H4 (cell line): ENCODE measurements at regions not wholly inside any gene's neighbourhood (a gene's known extent, or its start where the extent isn't known, plus 50 kb on each side); places are given as distances from the start of the nearest gene placed in this dataset.

ENCODE experiments used
- DNase-seq: peaks from one replicate; pipeline ENCODE4 v3.0.0-alpha.2; 2015; ENCODE audit warnings: low spot score

DNA sequence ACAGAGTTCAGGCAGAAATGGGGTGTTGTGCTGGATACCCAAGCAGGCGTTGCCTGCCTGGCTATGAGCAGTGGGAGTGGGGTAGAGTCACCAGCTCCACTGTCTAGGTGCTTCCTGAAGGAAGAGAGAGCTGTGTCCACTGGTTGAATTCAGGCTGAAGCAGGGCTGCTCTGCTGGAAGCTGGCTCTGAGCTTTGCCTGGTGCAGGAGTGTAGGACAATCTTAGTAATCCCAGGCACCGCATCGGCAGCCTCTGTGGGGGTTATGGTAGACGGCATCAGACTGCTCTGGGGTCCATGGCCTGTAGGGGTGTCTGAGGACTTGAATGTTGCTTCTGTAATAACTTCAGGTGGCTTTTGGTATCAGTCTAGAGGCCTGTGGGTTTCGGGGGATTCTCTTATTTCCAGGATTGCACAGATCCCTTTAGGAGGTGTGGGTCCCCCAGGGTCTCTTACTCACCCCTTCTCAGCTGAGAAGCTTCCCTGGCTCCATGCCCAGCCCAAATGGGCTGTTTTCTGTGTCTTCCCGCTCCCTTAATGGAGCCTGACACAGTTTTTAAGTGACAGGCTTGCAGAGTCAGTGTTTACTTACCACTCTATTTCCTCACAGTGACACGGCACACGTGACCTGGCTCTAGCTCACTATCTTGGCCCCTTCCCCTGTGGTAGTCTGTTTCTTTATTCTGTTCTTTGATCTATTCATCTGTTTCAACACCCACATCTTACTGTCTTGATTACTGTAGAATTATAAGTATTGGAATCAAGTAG is 644.3 kb downstream of the CBLN2 start:
- DNase-seq = no peak

- DNase-seq = no peak
These were observed 645.0 kb downstream of the CBLN2 start for GRCh38 chr18:71899183-71899582.

DNA sequence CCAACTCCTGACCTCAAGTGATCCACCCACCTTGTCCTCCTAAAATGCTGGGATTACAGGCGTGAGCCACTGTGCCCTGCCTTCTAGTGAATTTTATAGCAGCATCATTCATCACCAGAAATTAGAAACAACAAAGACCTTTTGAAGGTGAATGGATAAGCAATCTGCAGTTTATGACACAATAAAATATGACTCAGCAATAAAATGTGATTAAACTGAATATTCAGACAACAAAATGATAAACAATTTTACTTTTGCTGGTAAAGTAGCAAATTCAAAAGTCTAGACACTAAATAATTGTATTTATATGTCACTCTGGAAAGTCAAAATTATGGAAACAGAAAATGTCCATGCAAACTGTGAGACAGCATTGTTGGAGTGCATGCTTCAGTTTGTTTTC is 656.6 kb downstream of the CBLN2 start:
- DNase-seq = no peak

DNA sequence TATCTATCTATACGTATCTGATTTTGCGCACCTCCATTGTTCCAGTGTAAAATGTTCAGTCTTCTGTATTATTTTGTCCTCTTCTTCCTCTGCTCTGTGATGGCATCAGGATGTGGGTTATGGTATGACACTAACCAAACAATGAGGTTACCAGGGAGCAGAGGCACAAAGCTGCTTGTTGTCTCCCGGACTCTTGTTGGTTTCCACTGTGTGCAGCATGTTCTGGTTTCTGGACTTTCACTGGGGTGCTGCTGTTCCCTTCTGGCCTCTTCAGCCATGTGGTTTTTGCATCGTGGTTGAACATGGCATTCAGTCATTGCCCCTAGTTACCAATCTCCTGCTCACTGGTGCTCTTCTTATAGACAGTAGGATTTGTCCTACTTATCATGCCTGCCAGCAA is 665.9 kb downstream of the CBLN2 start:
- DNase-seq = peak; percentile 47

DNA sequence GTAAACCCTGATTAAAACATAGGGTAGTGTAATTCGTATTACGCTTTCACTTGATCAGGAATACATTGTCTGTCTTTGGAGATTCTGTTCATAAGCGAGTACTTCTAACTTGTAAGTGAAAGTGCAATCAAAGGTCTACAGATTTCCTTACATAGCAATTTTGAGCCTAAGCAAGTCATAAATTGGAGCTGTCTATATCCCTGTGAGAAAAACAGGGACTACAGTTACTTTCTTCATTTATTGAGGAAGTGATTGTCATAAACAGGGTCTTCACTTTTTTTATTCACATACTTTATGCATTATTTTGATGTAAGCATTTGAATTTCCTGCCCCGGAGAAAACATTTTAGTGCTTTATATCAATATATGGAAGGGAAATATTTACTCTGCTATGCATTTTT is 670.4 kb downstream of the CBLN2 start:
- no peak for DNase-seq

- DNase-seq = no peak
These were observed 678.3 kb downstream of the CBLN2 start for GRCh38 chr18:71865888-71866287.

DNA sequence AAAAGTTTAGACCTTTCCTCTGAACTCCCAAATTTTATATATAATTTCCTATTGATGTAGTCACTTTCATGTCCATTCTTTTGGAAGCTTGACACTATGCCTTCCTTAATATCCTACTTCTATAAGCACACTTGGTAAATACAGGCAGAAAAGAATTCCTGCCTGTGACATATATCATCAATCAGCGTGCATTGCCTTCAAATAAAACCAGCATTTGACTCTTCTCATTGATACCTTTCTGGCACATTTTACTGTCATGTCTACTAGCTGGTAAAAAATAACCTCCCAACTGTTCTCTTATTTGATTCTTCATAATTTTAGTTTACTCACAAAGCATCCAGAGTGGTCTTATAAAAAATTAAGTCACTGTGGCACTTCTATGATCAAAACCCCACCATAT is 693.5 kb downstream of the CBLN2 start:
- no peak for DNase-seq

DNA sequence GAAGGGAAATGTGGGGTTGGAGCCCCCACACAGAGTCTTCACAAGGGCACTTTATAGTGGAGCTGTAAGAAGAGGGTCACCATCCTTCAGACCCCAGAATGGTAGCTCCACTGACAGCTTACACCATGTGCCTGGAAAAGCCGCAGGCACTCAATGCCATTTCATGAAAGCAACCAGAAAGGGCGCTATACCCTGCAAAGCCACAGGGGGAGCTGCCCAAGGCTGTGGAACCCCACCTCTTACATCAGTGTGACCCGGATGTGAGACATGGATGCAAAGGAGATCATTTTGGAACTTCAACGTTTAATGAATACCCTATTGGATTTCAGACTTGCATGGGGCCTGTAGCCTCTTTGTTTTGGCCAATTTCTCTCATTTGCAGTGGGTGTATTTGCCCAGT is 694.7 kb downstream of the CBLN2 start:
- DNase-seq = no peak

DNA sequence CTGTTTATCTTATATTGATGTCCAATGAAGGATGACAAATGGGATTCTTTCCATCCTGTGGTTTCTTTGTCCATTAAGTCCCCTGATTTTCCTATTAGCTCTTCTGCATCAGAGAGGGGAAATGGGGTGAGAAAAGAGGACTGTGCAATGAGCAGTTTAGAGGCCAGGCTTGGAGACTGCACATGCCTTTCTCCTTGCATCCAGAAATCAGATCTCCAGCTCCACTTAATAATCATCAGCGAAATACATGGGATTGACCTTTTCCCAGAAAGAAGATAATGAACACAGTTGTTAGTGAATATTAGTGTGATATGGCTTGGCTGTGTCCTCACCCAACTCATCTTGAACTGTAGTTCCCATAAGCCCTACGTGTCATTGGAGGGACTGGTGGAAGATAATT is 697.4 kb downstream of the CBLN2 start:
- DNase-seq = no peak

GRCh38 chr18:71844814-71845213 is 699.3 kb downstream of the CBLN2 start:
- DNase-seq = no peak

- no peak for DNase-seq
These were observed 701.5 kb downstream of the CBLN2 start for GRCh38 chr18:71842666-71843065.

DNA sequence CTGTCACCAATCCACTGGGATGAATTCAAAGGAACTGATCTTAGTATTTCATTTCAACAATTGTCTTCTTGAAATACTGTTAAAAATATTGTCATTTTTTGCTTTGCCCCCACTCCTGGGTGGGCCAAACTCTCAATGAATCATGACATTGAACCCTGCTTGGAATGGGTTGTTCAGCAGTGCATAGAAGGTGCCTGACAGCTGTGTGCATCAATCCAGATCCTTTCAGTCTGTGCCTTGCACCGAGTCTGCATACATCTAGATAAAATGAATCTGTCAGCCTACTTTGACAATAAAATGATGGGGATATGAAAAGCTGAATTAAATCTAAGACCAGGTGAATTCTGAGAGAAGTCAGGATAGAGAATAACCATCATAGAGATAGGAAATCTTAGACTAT is 706.6 kb downstream of the CBLN2 start:
- no peak for DNase-seq

DNA sequence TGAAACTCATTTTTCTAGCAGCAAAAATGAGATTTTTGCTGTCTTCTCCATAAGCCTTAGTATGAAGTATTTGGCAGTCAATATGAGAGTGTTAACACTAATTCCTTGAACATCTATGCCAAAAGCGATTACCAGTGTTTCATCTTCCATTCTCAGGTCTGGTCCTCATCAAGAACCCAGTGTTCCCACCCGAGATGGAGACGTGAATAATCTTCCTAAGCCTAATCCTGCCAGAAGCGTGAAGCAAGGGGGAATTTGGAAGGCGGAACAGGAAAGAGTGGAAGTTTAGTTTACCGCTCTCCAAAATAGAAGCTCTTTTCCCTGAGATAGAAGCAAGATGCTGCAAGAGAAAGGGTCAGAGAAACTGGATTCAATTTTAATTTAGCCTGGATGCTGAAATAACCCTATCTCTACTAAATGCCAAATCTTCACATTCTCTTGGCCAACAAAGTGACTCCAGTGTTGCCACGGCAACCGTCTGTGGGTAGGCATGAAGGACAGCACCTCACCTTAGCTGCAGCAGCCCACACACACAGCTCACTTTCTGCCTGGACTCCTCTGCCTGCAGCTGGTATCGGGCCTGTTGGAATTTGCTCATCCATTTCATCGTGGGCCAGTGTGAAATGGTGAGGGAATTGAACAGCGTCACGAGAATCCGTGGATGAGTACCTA is 711.1 kb downstream of the CBLN2 start:
- no peak for DNase-seq

DNA sequence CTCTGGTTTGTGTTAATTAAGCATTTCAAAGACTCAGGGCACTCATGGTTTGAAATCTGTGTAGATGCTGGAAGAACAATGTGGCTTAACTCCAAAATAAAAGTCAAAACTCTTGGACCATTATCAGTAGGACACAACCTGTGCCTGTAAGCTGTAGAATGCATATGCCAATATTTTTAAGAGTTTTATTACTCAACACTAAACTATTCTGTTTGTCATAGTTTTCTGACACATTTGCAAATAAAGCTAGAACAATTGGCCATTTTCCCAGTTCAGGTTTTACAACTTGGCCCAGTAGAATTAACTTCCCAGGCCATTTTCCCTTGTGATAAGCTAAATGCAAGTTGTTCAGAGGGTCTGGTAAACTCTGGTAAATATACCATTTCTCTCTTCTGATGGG is 713.1 kb downstream of the CBLN2 start:
- peak; percentile 18 for DNase-seq

- DNase-seq = no peak
These were observed 716.8 kb downstream of the CBLN2 start for GRCh38 chr18:71827301-71827700.

GRCh38 chr18:71815305-71815704 is 728.8 kb downstream of the CBLN2 start:
- DNase-seq = no peak

GRCh38 chr18:71809711-71810110 is 734.4 kb downstream of the CBLN2 start:
- DNase-seq = no peak

DNA sequence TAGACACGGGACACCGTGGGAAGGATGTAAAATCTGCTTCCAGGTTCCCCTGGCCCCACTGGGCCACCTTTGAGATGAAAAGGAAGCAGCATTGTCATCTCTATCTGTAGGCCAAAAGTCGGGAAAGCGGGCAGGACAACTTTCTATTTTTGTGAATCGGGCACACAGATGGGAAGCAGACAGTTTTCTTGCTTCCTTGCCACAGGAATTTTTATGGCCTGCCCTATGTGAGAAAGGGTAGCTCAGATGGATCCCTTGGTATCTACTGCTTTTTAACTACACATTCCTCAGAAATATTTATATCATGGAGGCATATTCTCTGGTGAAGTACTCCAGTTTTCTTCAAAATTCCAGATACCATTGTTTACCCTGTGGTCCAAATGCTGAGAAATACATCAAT is 735.5 kb downstream of the CBLN2 start:
- DNase-seq = peak; percentile 54

DNA sequence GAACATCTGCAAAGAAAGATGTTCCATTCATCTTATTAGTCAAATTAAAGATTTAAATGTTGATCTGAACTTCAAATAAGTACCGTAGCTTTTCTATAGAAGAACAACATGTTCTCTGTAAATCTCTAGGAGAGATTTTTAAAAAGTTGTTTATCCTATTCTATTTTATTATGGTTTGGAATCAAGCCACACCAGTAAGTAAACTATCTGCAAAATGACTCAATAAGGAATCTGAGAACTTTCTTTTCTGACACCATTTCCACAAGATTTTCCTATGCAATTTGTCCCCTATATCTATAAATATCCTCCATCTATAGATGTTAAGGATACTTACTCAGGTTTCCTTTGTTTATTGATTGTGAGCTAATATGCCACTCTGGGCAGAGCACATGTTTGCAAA is 736.6 kb downstream of the CBLN2 start:
- DNase-seq = no peak

GRCh38 chr18:71798986-71799673 is 745.0 kb downstream of the CBLN2 start:
- peak; percentile 56 for DNase-seq

- DNase-seq = no peak
These were observed 746.6 kb downstream of the CBLN2 start for GRCh38 chr18:71797554-71797953.

DNA sequence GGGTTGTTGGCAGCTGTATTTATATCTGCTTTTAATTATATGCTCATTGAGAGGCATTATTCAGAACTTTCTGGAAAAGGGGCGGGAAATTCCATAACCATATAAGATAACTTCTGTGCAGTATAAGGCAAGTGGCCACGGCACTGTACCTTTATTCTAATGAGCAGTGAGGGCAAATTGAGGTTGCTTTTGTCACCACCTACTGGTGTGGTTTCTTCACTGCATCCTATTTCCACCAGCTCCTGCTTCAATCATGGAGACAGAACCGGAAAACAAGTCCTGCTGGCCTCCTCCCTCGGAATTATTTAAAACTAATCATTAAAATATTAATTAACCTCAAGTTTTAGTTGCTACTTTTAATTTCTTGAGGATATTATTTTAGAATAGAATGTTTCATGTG is 759.4 kb downstream of the CBLN2 start:
- DNase-seq = peak; percentile 30

GRCh38 chr18:71760541-71760940 is 783.6 kb downstream of the CBLN2 start:
- DNase-seq = no peak
